SU-DHL-6 (cell line): ENCODE measurements at regions not wholly inside any gene's neighbourhood (a gene's known extent, or its start where the extent isn't known, plus 50 kb on each side); places are given as distances from the start of the nearest gene placed in this dataset.

Experiments used
- CTCF ChIP-seq: fragments of 200-600 bp; sonication (generic); IDR thresholded peaks from one replicate; pipeline ENCODE4 v1.5.1; 2017; ENCODE audit warnings: antibody characterized with exemption, mild to moderate bottlenecking, low read length, moderate library complexity; ENCODE audit not compliant: insufficient read depth, poor library complexity, severe bottlenecking
- EZH2phosphoT487 ChIP-seq: fragments of 200-600 bp; sonication (generic), shearing (Covaris generic); conservative IDR thresholded peaks from 2 replicates; pipeline ENCODE4 v1.6.1; 2018; ENCODE audit warnings: mild to moderate bottlenecking, antibody characterized with exemption, low read length, moderate library complexity, mixed read lengths

- TF ChIP-seq CTCF (no peak), EZH2phosphoT487 (no peak)
These were observed 106.3 kb upstream of the CRHR1 start for GRCh38 chr17:45677770-45678169.
